ENCODE measurements at regions not wholly inside any gene's neighbourhood (a gene's known extent, or its start where the extent isn't known, plus 50 kb on each side); places are given as distances from the start of the nearest gene placed in this dataset.

DNA sequence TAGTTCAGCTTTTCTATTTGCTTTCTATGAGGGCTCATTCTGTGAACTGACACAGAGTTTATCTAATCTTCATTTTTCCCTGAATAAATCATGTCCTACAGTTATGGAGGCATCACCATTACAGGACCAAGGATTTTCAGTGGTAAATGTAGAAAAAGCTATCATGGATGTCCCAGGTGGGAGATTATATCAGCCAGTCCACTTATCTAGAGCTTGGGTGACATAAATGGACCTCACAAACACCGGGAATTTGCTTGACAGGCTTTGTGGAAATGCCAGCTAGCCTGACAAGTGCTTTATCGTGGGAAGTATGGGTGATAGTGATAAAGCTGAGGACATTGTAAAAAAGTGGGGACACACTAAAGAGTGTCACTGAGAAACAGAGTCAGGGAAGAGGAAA lies 1015.2 kb upstream of the SLIT2 start:
- TF ChIP-seq, protein P1, sequence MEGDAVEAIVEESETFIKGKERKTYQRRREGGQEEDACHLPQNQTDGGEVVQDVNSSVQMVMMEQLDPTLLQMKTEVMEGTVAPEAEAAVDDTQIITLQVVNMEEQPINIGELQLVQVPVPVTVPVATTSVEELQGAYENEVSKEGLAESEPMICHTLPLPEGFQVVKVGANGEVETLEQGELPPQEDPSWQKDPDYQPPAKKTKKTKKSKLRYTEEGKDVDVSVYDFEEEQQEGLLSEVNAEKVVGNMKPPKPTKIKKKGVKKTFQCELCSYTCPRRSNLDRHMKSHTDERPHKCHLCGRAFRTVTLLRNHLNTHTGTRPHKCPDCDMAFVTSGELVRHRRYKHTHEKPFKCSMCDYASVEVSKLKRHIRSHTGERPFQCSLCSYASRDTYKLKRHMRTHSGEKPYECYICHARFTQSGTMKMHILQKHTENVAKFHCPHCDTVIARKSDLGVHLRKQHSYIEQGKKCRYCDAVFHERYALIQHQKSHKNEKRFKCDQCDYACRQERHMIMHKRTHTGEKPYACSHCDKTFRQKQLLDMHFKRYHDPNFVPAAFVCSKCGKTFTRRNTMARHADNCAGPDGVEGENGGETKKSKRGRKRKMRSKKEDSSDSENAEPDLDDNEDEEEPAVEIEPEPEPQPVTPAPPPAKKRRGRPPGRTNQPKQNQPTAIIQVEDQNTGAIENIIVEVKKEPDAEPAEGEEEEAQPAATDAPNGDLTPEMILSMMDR (IDR thresholded peaks at IDR 0.05), result no peak
- no peak for TF ChIP-seq MXI1 (IDR thresholded peaks at IDR 0.05; ENCODE audit: low read depth, low read length)

All from SK-N-SH (cell line).